ENCODE measurements at regions not wholly inside any gene's neighbourhood (a gene's known extent, or its start where the extent isn't known, plus 50 kb on each side); places are given as distances from the start of the nearest gene placed in this dataset.

DNA sequence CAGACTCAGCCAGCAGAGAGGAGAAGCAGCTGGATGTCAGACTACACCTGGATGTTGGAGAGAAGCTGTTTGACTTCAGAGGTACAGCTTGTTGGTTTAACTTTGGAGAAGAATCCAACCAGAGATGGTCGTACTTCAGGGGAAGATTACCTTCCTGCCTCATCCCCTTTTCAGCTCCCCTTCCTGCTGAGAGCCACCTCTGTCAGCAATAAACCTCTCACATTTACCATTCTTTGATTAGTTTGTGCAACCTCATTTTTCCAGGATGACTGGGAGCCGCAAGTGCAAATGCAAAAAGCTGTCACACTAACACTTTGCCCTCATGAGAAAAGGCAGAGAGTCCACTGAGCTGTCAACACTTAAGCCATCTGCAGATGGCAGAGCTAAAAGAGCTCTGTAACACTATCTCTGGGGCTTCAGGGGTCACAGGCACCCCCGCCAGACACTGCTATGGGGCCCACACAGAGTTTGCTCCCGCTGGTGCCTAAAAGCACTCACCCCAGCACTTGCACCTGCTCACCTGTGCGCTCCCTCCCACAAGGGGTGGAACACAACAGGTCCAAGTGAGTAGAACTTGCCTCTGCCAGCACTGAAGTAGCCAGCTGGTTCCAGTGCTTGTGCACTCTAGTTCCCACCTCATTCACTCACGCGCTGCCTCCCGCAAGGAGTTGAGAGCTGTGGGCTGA, 391.7 kb downstream of the METTL4 start:
- DNase-seq (ENCODE audit: low spot score in 2 of 2), result no peak
- Histone ChIP-seq H3K36me3 (no peaks in the 10 kb centered on the region), H3K9me3 (no peaks in the 10 kb centered on the region), H3K4me1 (no peaks in the 10 kb centered on the region), H3K27me3 (no peaks in the 10 kb centered on the region), H3K27ac (no peak overlapping the region), H3K4me3 (no peak overlapping the region)
- TF ChIP-seq, protein P1, sequence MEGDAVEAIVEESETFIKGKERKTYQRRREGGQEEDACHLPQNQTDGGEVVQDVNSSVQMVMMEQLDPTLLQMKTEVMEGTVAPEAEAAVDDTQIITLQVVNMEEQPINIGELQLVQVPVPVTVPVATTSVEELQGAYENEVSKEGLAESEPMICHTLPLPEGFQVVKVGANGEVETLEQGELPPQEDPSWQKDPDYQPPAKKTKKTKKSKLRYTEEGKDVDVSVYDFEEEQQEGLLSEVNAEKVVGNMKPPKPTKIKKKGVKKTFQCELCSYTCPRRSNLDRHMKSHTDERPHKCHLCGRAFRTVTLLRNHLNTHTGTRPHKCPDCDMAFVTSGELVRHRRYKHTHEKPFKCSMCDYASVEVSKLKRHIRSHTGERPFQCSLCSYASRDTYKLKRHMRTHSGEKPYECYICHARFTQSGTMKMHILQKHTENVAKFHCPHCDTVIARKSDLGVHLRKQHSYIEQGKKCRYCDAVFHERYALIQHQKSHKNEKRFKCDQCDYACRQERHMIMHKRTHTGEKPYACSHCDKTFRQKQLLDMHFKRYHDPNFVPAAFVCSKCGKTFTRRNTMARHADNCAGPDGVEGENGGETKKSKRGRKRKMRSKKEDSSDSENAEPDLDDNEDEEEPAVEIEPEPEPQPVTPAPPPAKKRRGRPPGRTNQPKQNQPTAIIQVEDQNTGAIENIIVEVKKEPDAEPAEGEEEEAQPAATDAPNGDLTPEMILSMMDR (IDR thresholded peaks at IDR 0.05), result no peak
- TF ChIP-seq POLR2AphosphoS5 (IDR thresholded peaks at IDR 0.05), result no peak
- TF ChIP-seq POLR2A (IDR thresholded peaks at IDR 0.05), result no peak
- intact Hi-C loops (cut with DNase I; ENCODE audit: low total_unique reads), result no loop called here

DNA sequence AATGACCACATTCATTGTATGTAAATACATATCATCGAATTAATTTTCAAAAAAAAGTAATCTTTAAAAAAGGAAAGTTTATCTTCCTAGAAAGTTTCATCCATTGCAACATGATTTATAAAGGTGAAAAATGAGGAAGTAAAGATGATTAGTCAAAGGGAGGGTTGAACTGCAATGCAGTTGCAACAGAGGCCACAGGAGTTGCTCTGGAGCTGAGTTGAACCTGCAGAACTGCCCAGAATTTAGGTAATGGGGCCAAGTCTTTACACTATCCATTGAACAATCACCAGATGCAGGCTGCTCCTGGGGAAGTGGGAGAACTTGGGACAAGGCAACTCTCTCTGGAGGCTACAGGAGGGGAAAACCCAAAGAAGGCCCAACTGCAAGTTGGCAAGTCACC, 390.7 kb downstream of the METTL4 start:
- intact Hi-C loops (cut with DNase I; ENCODE audit: low total_unique reads), result no loop called here
- DNase-seq (ENCODE audit: low spot score in 2 of 2), result no peak
- no peak overlapping the region for H3K27ac ChIP-seq
- TF ChIP-seq, protein P1 (IDR thresholded peaks at IDR 0.05), result no peak
- TF ChIP-seq POLR2AphosphoS5 (IDR thresholded peaks at IDR 0.05) (no peak), POLR2A (IDR thresholded peaks at IDR 0.05) (no peak)
- H3K4me1 ChIP-seq, result no peaks in the 10 kb centered on the region
- H3K4me3 ChIP-seq, result no peak overlapping the region
- no peaks in the 10 kb centered on the region for H3K9me3 ChIP-seq
- no peaks in the 10 kb centered on the region for H3K27me3 ChIP-seq
- no peaks in the 10 kb centered on the region for H3K36me3 ChIP-seq

DNA sequence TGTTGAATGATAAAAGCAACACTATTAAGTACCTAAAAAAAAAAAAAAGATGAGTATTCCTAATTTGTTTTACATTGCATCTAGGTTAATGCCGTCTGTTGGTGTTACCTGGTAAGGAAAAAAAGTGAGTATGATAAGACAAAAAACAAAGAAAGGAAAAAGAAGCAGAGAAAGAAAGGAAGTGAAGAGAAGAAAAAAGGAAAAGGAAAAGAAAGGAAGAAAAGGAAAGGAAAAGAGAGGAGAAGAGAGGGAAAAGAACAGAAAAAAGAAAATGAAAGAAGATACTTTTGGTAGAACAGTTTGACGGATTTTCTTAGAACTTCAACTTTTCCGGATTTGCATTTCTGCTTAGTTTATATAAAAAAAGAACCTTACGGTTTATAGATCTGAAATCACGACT, 387.9 kb downstream of the METTL4 start:
- no peak overlapping the region for H3K4me3 ChIP-seq
- H3K9me3 ChIP-seq, result no peaks in the 10 kb centered on the region
- no peaks in the 10 kb centered on the region for H3K27me3 ChIP-seq
- H3K36me3 ChIP-seq, result no peaks in the 10 kb centered on the region
- H3K4me1 ChIP-seq, result no peaks in the 10 kb centered on the region
- DNase-seq (ENCODE audit: low spot score in 2 of 2), result no peak
- TF ChIP-seq, protein P1 (IDR thresholded peaks at IDR 0.05), result no peak
- no peak for TF ChIP-seq POLR2A (IDR thresholded peaks at IDR 0.05)
- no peak for TF ChIP-seq POLR2AphosphoS5 (IDR thresholded peaks at IDR 0.05)
- H3K27ac ChIP-seq, result no peak overlapping the region
- intact Hi-C loops (cut with DNase I; ENCODE audit: low total_unique reads), result no loop called here

DNA sequence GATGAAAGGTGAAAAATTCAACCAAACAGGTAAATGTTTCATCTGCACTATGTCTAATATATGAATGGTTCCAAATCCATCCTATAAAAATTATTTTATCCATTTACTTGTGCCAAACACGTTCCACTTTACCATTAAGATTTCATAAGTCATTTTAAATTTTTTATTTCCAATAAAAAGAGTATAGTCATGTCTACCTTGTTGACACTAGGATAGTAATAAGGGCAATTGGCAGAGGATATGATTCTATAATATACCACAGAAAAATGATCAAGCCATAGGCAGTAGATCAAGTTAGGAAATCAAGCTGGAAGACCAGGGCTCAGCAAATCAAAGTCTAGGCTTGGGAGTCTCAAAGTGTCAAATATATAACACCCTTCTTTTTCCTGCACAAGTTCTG, 384.3 kb downstream of the METTL4 start:
- no peak for TF ChIP-seq POLR2A (IDR thresholded peaks at IDR 0.05)
- TF ChIP-seq, protein P1 (IDR thresholded peaks at IDR 0.05), result no peak
- no peak for TF ChIP-seq POLR2AphosphoS5 (IDR thresholded peaks at IDR 0.05)
- no peak overlapping the region for H3K27ac ChIP-seq
- no peaks in the 10 kb centered on the region for H3K36me3 ChIP-seq
- no peaks in the 10 kb centered on the region for H3K9me3 ChIP-seq
- no peak overlapping the region for H3K4me3 ChIP-seq
- no peaks in the 10 kb centered on the region for H3K27me3 ChIP-seq
- no peaks in the 10 kb centered on the region for H3K4me1 ChIP-seq
- intact Hi-C loops (cut with DNase I; ENCODE audit: low total_unique reads), result no loop called here
- no peak for DNase-seq (ENCODE audit: low spot score in 2 of 2)

DNA sequence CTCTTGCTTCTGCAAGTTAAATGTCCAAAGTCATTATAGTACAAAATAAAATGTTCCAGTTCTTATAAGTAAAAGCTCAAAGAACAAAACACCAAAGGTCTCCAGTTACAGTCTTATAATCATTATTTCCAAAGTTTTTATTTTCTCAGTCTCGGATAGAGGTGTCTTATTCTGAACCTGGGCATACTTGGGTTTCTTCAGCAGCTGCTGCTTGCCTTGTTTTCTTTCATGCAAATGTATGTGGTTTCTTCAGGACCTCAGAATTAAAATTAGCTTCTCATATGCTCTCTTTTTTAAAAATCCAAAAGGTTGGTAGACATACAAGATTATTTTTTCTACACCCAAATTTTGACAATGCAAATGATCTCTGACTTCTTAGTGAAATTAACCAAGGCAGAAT, 383.0 kb downstream of the METTL4 start:
- Histone ChIP-seq H3K36me3 (no peaks in the 10 kb centered on the region), H3K9me3 (peaks cover 0 to 2% of the 10 kb centered on the region in 2 donors), H3K27ac (no peak overlapping the region), H3K4me3 (no peak overlapping the region), H3K4me1 (no peaks in the 10 kb centered on the region), H3K27me3 (no peaks in the 10 kb centered on the region)
- intact Hi-C loops (cut with DNase I; ENCODE audit: low total_unique reads), result no loop called here
- DNase-seq (ENCODE audit: low spot score in 2 of 2), result no peak
- no peak for TF ChIP-seq POLR2A (IDR thresholded peaks at IDR 0.05)
- TF ChIP-seq, protein P1 (IDR thresholded peaks at IDR 0.05), result no peak

Data from breast epithelium (tissue), 4 donors.